WTC11 (cell line): ENCODE measurements at regions not wholly inside any gene's neighbourhood (a gene's known extent, or its start where the extent isn't known, plus 50 kb on each side); places are given as distances from the start of the nearest gene placed in this dataset.

Experiments
- CREB1 ChIP-seq: sonication (generic); formaldehyde crosslinking; IDR thresholded peaks from 2 replicates; pipeline ENCODE4 v1.8.0; 2023; ENCODE audit warnings: mild to moderate bottlenecking, missing genetic modification reagents
- CTCF ChIP-seq: fragments of 200-600 bp; IDR thresholded peaks from 2 replicates; pipeline ENCODE4 v1.8.0; 2022; ENCODE audit warnings: antibody characterized with exemption
- E2F4 ChIP-seq: sonication (generic); formaldehyde crosslinking; IDR thresholded peaks from 2 replicates; pipeline ENCODE4 v1.8.1; 2022; ENCODE audit warnings: low read depth, mild to moderate bottlenecking, moderate library complexity, missing genetic modification reagents, borderline replicate concordance
- FOXK1 ChIP-seq: sonication (generic); formaldehyde crosslinking; IDR thresholded peaks from 2 replicates; pipeline ENCODE4 v1.8.0; 2022; ENCODE audit warnings: mild to moderate bottlenecking, moderate library complexity, missing genetic modification reagents
- NR2C2 ChIP-seq: sonication (generic); formaldehyde crosslinking; IDR thresholded peaks from 2 replicates; pipeline ENCODE4 v1.8.0; 2022; ENCODE audit warnings: mild to moderate bottlenecking, missing genetic modification reagents
- SMAD3 ChIP-seq: sonication (generic); formaldehyde crosslinking; IDR thresholded peaks from 2 replicates; pipeline ENCODE4 v1.8.0; 2022; ENCODE audit warnings: missing genetic modification reagents, mild to moderate bottlenecking, borderline replicate concordance
- ZNF121 ChIP-seq: sonication (generic); formaldehyde crosslinking; IDR thresholded peaks from 2 replicates; pipeline ENCODE4 v1.8.0; 2023; ENCODE audit warnings: missing genetic modification reagents
- ZNF232 ChIP-seq: sonication (generic); formaldehyde crosslinking; IDR thresholded peaks from 2 replicates; pipeline ENCODE4 v1.8.0; 2022; ENCODE audit warnings: mild to moderate bottlenecking, missing genetic modification reagents
- ZNF263 ChIP-seq: sonication (generic); formaldehyde crosslinking; IDR thresholded peaks from 2 replicates; pipeline ENCODE4 v1.8.1; 2022; ENCODE audit warnings: low read depth, mild to moderate bottlenecking, moderate library complexity, missing genetic modification reagents
- TF ChIP-seq, protein P1 (sequence below): sonication (generic); formaldehyde crosslinking; IDR thresholded peaks from 2 replicates; pipeline ENCODE4 v1.8.1; 2023; ENCODE audit warnings: mild to moderate bottlenecking, missing genetic modification reagents, moderate library complexity
- TF ChIP-seq, protein P2 (sequence below): sonication (generic); formaldehyde crosslinking; IDR thresholded peaks from 2 replicates; pipeline ENCODE4 v1.8.1; 2022; ENCODE audit warnings: low read depth, missing genetic modification reagents, borderline replicate concordance
- TF ChIP-seq, protein P3 (sequence below): sonication (generic); formaldehyde crosslinking; conservative IDR thresholded peaks from 2 replicates; pipeline ENCODE4 v1.8.1; 2023; ENCODE audit warnings: mild to moderate bottlenecking, low read depth, missing genetic modification reagents, moderate library complexity
- TF ChIP-seq, protein P4 (sequence below): sonication (generic); formaldehyde crosslinking; IDR thresholded peaks from 2 replicates; pipeline ENCODE4 v1.8.0; 2022; ENCODE audit warnings: mild to moderate bottlenecking, missing genetic modification reagents

GRCh38 chr9:75467142-75467541 is 378.8 kb downstream of the OSTF1 start:
- TF ChIP-seq, protein P1, sequence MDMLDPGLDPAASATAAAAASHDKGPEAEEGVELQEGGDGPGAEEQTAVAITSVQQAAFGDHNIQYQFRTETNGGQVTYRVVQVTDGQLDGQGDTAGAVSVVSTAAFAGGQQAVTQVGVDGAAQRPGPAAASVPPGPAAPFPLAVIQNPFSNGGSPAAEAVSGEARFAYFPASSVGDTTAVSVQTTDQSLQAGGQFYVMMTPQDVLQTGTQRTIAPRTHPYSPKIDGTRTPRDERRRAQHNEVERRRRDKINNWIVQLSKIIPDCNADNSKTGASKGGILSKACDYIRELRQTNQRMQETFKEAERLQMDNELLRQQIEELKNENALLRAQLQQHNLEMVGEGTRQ, result no peak
- no peak for TF ChIP-seq CREB1 (CRISPR knock-in tag)
- no peak for TF ChIP-seq ZNF121 (CRISPR knock-in tag)
- no peak for TF ChIP-seq SMAD3
- no peak for TF ChIP-seq CTCF
- no peak for TF ChIP-seq NR2C2
- no peak for TF ChIP-seq ZNF263 (CRISPR knock-in tag)
- no peak for TF ChIP-seq E2F4 (CRISPR knock-in tag)
- TF ChIP-seq, protein P2, sequence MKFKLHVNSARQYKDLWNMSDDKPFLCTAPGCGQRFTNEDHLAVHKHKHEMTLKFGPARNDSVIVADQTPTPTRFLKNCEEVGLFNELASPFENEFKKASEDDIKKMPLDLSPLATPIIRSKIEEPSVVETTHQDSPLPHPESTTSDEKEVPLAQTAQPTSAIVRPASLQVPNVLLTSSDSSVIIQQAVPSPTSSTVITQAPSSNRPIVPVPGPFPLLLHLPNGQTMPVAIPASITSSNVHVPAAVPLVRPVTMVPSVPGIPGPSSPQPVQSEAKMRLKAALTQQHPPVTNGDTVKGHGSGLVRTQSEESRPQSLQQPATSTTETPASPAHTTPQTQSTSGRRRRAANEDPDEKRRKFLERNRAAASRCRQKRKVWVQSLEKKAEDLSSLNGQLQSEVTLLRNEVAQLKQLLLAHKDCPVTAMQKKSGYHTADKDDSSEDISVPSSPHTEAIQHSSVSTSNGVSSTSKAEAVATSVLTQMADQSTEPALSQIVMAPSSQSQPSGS (CRISPR knock-in tag), result no peak
- no peak for TF ChIP-seq FOXK1 (CRISPR knock-in tag)
- TF ChIP-seq, protein P3, sequence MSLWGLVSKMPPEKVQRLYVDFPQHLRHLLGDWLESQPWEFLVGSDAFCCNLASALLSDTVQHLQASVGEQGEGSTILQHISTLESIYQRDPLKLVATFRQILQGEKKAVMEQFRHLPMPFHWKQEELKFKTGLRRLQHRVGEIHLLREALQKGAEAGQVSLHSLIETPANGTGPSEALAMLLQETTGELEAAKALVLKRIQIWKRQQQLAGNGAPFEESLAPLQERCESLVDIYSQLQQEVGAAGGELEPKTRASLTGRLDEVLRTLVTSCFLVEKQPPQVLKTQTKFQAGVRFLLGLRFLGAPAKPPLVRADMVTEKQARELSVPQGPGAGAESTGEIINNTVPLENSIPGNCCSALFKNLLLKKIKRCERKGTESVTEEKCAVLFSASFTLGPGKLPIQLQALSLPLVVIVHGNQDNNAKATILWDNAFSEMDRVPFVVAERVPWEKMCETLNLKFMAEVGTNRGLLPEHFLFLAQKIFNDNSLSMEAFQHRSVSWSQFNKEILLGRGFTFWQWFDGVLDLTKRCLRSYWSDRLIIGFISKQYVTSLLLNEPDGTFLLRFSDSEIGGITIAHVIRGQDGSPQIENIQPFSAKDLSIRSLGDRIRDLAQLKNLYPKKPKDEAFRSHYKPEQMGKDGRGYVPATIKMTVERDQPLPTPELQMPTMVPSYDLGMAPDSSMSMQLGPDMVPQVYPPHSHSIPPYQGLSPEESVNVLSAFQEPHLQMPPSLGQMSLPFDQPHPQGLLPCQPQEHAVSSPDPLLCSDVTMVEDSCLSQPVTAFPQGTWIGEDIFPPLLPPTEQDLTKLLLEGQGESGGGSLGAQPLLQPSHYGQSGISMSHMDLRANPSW, result no peak
- TF ChIP-seq, protein P4, sequence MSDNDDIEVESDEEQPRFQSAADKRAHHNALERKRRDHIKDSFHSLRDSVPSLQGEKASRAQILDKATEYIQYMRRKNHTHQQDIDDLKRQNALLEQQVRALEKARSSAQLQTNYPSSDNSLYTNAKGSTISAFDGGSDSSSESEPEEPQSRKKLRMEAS (CRISPR knock-in tag), result no peak
- TF ChIP-seq ZNF232, result no peak
